B cell (primary cell): ENCODE measurements at regions not wholly inside any gene's neighbourhood (a gene's known extent, or its start where the extent isn't known, plus 50 kb on each side); places are given as distances from the start of the nearest gene placed in this dataset.

Experiments
- ATAC-seq: fragments of 200-7000 bp; cut with Tn5 transposase; one replicate; pipeline ENCODE4 v1.10.0; 2021; ENCODE audit warnings: low read depth, mild to moderate bottlenecking, moderate number of reproducible peaks, moderate library complexity
- CTCF ChIA-PET: fragments of 350-600 bp; sonication (Branson Sonifier 250); formaldehyde crosslinking; loops from one replicate; lab custom pipeline; 2021; ENCODE audit warnings: antibody characterized with exemption, inconsistent platforms; lab: Charles Lee
- POLR2A ChIA-PET: fragments of 350-600 bp; sonication (Branson Sonifier 250); formaldehyde crosslinking; loops from one replicate; lab custom pipeline; 2021; ENCODE audit warnings: antibody characterized with exemption; lab: Charles Lee
- DNase-seq: peaks from one replicate; pipeline ENCODE4 v3.0.0; 2013
- H2AFZ ChIP-seq: 2 replicates; pipeline ENCODE4 v1.6.1; 2012; ENCODE audit warnings: mild to moderate bottlenecking, low read depth, low read length; ENCODE audit not compliant: insufficient read depth, poor library complexity, severe bottlenecking
- H3K27ac ChIP-seq, 2 donors: 1 replicate in 1 of 2; 2 replicates in 1 of 2; pipeline ENCODE4 v1.5.1; 2012 to 2013; ENCODE audit warnings: low read length in 2 of 2, mild to moderate bottlenecking in 2 of 2, moderate library complexity in 1 of 2
- H3K27me3 ChIP-seq, 4 experiments: fragments of 200-600 bp in 1 of 4; sonication (generic) in 1 of 4; replicated peaks in 1 of 4; 1 replicate in 2 of 4; 2 replicates in 2 of 4; pipeline versions ENCODE4 v1.6.1 to v1.7.0; 2013 to 2016; ENCODE audit warnings: low read length in 3 of 4, mild to moderate bottlenecking in 2 of 4, mixed read lengths in 1 of 4, moderate library complexity in 1 of 4; ENCODE audit not compliant: insufficient read depth in 4 of 4, control insufficient read depth in 3 of 4; ENCODE audit errors: control extremely low read depth in 1 of 4
- H3K36me3 ChIP-seq, 2 experiments: replicated peaks in 1 of 2; 1 replicate in 1 of 2; 2 replicates in 1 of 2; pipeline versions ENCODE4 v1.6.1 to v1.7.1; 2013; ENCODE audit warnings: low read length in 1 of 2; ENCODE audit not compliant: insufficient read depth in 2 of 2, control insufficient read depth in 1 of 2; ENCODE audit errors: control extremely low read depth in 1 of 2, extremely low read depth in 1 of 2
- H3K4me1 ChIP-seq, 2 donors: fragments of 200-600 bp in 1 of 2; sonication (generic) in 1 of 2; 1 replicate in 1 of 2; 2 replicates in 1 of 2; pipeline versions ENCODE4 v1.5.1 to v1.6.1; 2013 to 2017; ENCODE audit warnings: low read length in 2 of 2; ENCODE audit not compliant: control insufficient read depth in 2 of 2, insufficient read depth in 2 of 2
- H3K4me2 ChIP-seq: replicated peaks from 2 replicates; pipeline ENCODE3; 2012; ENCODE audit warnings: mild to moderate bottlenecking, low read depth, low read length; ENCODE audit not compliant: poor library complexity, severe bottlenecking
- H3K4me3 ChIP-seq, 5 experiments: fragments of 200-600 bp in 1 of 5; sonication (generic) in 1 of 5; 1 replicate in 3 of 5; 2 replicates in 2 of 5; pipeline versions ENCODE4 v1.5.1 to v1.7.0; 2011 to 2016; ENCODE audit warnings: low read length in 4 of 5, mild to moderate bottlenecking in 4 of 5, low read depth in 2 of 5, control low read depth in 1 of 5, moderate library complexity in 1 of 5; ENCODE audit not compliant: insufficient read depth in 1 of 5; ENCODE audit errors: control extremely low read depth in 1 of 5, extremely low read depth in 1 of 5
- H3K79me2 ChIP-seq: fragments of 200-600 bp; sonication (generic); one replicate; pipeline ENCODE4 v1.6.0; 2016; ENCODE audit warnings: low read length; ENCODE audit not compliant: control insufficient read depth, insufficient read depth
- H3K9ac ChIP-seq: fragments of 200-600 bp; sonication (generic); 2 replicates; pipeline ENCODE4 v1.6.1; 2017; ENCODE audit warnings: mild to moderate bottlenecking, low read length, moderate library complexity
- H3K9me3 ChIP-seq, 3 donors: one replicate each; pipeline versions ENCODE4 v1.6.1 to v1.7.1; 2013; ENCODE audit warnings: low read length in 2 of 3; ENCODE audit not compliant: control insufficient read depth in 2 of 3, insufficient read depth in 1 of 3; ENCODE audit errors: control extremely low read depth in 1 of 3
- H4K20me1 ChIP-seq: 2 replicates; pipeline ENCODE4 v1.6.0; 2012; ENCODE audit warnings: mild to moderate bottlenecking, low read length; ENCODE audit not compliant: insufficient read depth, control insufficient read depth, poor library complexity, severe bottlenecking
- H3K27ac Mint-ChIP-seq: one replicate; pipeline ENCODE4 v1.8.0; 2021; ENCODE audit warnings: mixed read lengths
- H3K27me3 Mint-ChIP-seq: one replicate; pipeline ENCODE4 v1.8.0; 2021; ENCODE audit warnings: mixed read lengths
- H3K4me1 Mint-ChIP-seq: one replicate; pipeline ENCODE4 v1.8.0; 2021; ENCODE audit warnings: mixed read lengths
- H3K4me3 Mint-ChIP-seq: one replicate; pipeline ENCODE4 v1.8.0; 2021; ENCODE audit warnings: mixed read lengths
- H3K9me3 Mint-ChIP-seq: one replicate; pipeline ENCODE4 v1.8.0; 2022; ENCODE audit warnings: mixed read lengths; ENCODE audit not compliant: insufficient read depth
- CTCF ChIP-seq: fragments of 200-600 bp; IDR thresholded peaks from one replicate; pipeline ENCODE4 v1.8.0; 2022; ENCODE audit warnings: antibody characterized with exemption, mild to moderate bottlenecking
- EZH2 ChIP-seq: IDR thresholded peaks from 2 replicates; pipeline ENCODE4 v1.6.1; 2012; ENCODE audit warnings: borderline replicate concordance, low read depth, mild to moderate bottlenecking, moderate library complexity, low read length; ENCODE audit not compliant: insufficient read depth, poor library complexity, severe bottlenecking
- WGBS: methylation state at CpG from one replicate; pipeline ENCODE4 v1.1.5; 2013; ENCODE audit warnings: missing lambda C conversion rate; ENCODE audit not compliant: insufficient coverage; 5-methylcytosine and 5-hydroxymethylcytosine counted together
- intact Hi-C: fragments of 100-400 bp; cut with micrococcal nuclease; formaldehyde crosslinking; loops from one replicate; pipeline ENCODE4 v1.10.0; 2022

- H3K9me3 ChIP-seq, result no peaks in the 10 kb centered on the region
- Mint-ChIP-seq H3K27ac (no peak overlapping the region), H3K4me3 (no peak overlapping the region), H3K9me3 (no peaks in the 10 kb centered on the region), H3K27me3 (peaks cover 15% of the 10 kb centered on the region), H3K4me1 (no peaks in the 10 kb centered on the region)
- ChIA-PET CTCF (no interaction called here), POLR2A (no interaction called here)
- whole genome bisulfite sequencing, result no CpG with 5 or more reads among the region's 2 CpGs
- no peaks in the 10 kb centered on the region for H3K36me3 ChIP-seq
- no peak overlapping the region for H3K4me2 ChIP-seq
- ATAC-seq (no peak), DNase-seq (no peak)
- H4K20me1 ChIP-seq, result no peaks in the 10 kb centered on the region
- no peak overlapping the region for H3K9ac ChIP-seq
- no peak overlapping the region for H3K27ac ChIP-seq
- TF ChIP-seq EZH2, result no peak
- intact Hi-C loops, result no loop called here
- no peak overlapping the region for H3K4me3 ChIP-seq
- peaks cover 0 to 3% (median 0%) of the 10 kb centered on the region in 4 experiments for H3K27me3 ChIP-seq
- H3K4me1 ChIP-seq, result no peaks in the 10 kb centered on the region
- H3K79me2 ChIP-seq, result no peaks in the 10 kb centered on the region
- H2AFZ ChIP-seq, result no peak overlapping the region
Observed at GRCh38 chr1:220426989-220427388, 100.9 kb upstream of the MARK1 start.

GRCh38 chr1:220425852-220426251 is 102.1 kb upstream of the MARK1 start:
- H3K36me3 ChIP-seq, result no peaks in the 10 kb centered on the region
- no peaks in the 10 kb centered on the region for H3K9me3 ChIP-seq
- H3K27ac ChIP-seq, result no peak overlapping the region
- ChIA-PET POLR2A (no interaction called here), CTCF (no interaction called here)
- Mint-ChIP-seq H3K4me1 (no peaks in the 10 kb centered on the region), H3K4me3 (no peak overlapping the region), H3K27ac (no peak overlapping the region), H3K27me3 (peaks cover 19% of the 10 kb centered on the region), H3K9me3 (no peaks in the 10 kb centered on the region)
- no peak overlapping the region for H2AFZ ChIP-seq
- ATAC-seq (no peak), DNase-seq (no peak)
- H3K9ac ChIP-seq, result no peak overlapping the region
- H3K27me3 ChIP-seq, result peaks cover 0 to 3% (median 0%) of the 10 kb centered on the region in 4 experiments
- WGBS, result 83% methylated on average over 1 of the region's 1 CpG
- TF ChIP-seq CTCF, result no peak
- no peak for TF ChIP-seq EZH2
- no peak overlapping the region for H3K4me3 ChIP-seq
- no peaks in the 10 kb centered on the region for H3K4me1 ChIP-seq
- intact Hi-C loops, result no loop called here
- no peak overlapping the region for H3K4me2 ChIP-seq
- no peaks in the 10 kb centered on the region for H3K79me2 ChIP-seq
- H4K20me1 ChIP-seq, result no peaks in the 10 kb centered on the region
